Upper lobe of left lung (tissue), 6 donors: ENCODE measurements at regions not wholly inside any gene's neighbourhood (a gene's known extent, or its start where the extent isn't known, plus 50 kb on each side); places are given as distances from the start of the nearest gene placed in this dataset.

Source experiments
- ATAC-seq, 2 donors: fragments of 200-7000 bp; cut with Tn5 transposase; one replicate each; pipeline ENCODE4 v1.9.1; 2022; ENCODE audit warnings: mild to moderate bottlenecking in 2 of 2, moderate library complexity in 2 of 2; ENCODE audit not compliant: low FRiP score in 2 of 2
- DNase-seq, 2 donors: peaks; one replicate each; pipeline ENCODE4 v3.0.0-alpha.2; 2019 to 2020
- H3K27ac ChIP-seq, 4 donors: fragments of 200-600 bp; sonication (generic); one replicate each; pipeline ENCODE4 v1.5.1; 2016 to 2019
- H3K27me3 ChIP-seq, 4 donors: fragments of 200-600 bp; sonication (generic); one replicate each; pipeline ENCODE4 v1.5.1; 2017 to 2019
- H3K36me3 ChIP-seq, 4 donors: fragments of 200-600 bp; sonication (generic); one replicate each; pipeline ENCODE4 v1.5.1; 2016 to 2019
- H3K4me1 ChIP-seq, 4 donors: fragments of 200-600 bp; sonication (generic); one replicate each; pipeline ENCODE4 v1.5.1; 2018 to 2019
- H3K4me3 ChIP-seq, 4 donors: fragments of 200-600 bp; sonication (generic); one replicate each; pipeline ENCODE4 v1.5.1; 2017 to 2019; ENCODE audit warnings: mild to moderate bottlenecking in 2 of 4, moderate library complexity in 1 of 4
- H3K9me3 ChIP-seq, 4 donors: fragments of 200-600 bp; sonication (generic); one replicate each; pipeline ENCODE4 v1.5.1; 2018 to 2019
- EP300 ChIP-seq, 4 donors: sonication (generic); formaldehyde crosslinking; IDR thresholded peaks; one replicate each; pipeline ENCODE4 v1.5.1; 2017; ENCODE audit warnings: antibody characterized with exemption in 4 of 4, control low read depth in 2 of 4
- POLR2A ChIP-seq, 4 donors: fragments of 450-650 bp; IDR thresholded peaks; one replicate each; pipeline ENCODE4 v1.5.1; 2016 to 2017; ENCODE audit warnings: antibody characterized with exemption in 4 of 4, mild to moderate bottlenecking in 2 of 4
- POLR2AphosphoS5 ChIP-seq, 2 donors: sonication (generic); formaldehyde crosslinking; IDR thresholded peaks; one replicate each; pipeline ENCODE4 v1.5.1; 2017; ENCODE audit warnings: antibody characterized with exemption in 2 of 2
- WGBS, 2 donors: methylation state at CpG; one replicate each; pipeline ENCODE4 v1.1.5; 2017 to 2018; 5-methylcytosine and 5-hydroxymethylcytosine counted together
- TF ChIP-seq, protein P1 (sequence below), 6 experiments: fragments of 450-650 bp in 4 of 6; fragments of 200-600 bp in 2 of 6; sonication (generic) in 2 of 6; IDR thresholded peaks; one replicate each; pipeline ENCODE4 v1.5.1; 2016 to 2019; ENCODE audit warnings: antibody characterized with exemption in 6 of 6
- donor health status: DM: no; HTN: no; CAD: no; lungs with moderate emphysema.
- donor health status: DM: no; HTN: yes; CAD: no; lungs with severe emphysema.

DNA sequence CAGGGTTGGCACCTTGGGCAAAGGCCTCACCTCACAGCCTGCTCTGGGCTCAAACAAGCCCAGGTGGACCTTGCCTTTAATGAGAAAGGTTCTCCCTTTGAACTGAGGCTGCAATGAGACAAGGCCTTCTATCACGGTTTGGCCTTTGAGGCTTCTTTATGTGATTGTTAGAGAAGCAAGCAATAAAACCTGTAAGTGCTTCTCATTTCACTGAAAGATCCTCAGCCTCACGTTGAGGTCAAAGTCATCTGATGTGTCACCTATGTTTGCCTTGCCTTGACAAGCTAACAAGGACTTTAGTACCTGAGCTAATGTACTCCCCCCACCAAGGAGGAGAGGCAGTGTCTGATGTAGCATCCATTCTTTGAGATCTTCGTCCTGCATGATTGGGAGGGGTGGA lies 155.9 kb upstream of the RBM19 start:
- WGBS, 2 donors: 70 to 83% methylated on average over 3 of the region's 3 CpGs
- no peak overlapping the region for H3K27ac ChIP-seq
- no peak for ATAC-seq
- no peak for DNase-seq
- H3K4me3 ChIP-seq: no peak overlapping the region
- no peaks in the 10 kb centered on the region for H3K27me3 ChIP-seq
- TF ChIP-seq, protein P1, sequence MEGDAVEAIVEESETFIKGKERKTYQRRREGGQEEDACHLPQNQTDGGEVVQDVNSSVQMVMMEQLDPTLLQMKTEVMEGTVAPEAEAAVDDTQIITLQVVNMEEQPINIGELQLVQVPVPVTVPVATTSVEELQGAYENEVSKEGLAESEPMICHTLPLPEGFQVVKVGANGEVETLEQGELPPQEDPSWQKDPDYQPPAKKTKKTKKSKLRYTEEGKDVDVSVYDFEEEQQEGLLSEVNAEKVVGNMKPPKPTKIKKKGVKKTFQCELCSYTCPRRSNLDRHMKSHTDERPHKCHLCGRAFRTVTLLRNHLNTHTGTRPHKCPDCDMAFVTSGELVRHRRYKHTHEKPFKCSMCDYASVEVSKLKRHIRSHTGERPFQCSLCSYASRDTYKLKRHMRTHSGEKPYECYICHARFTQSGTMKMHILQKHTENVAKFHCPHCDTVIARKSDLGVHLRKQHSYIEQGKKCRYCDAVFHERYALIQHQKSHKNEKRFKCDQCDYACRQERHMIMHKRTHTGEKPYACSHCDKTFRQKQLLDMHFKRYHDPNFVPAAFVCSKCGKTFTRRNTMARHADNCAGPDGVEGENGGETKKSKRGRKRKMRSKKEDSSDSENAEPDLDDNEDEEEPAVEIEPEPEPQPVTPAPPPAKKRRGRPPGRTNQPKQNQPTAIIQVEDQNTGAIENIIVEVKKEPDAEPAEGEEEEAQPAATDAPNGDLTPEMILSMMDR (IDR thresholded peaks at IDR 0.05): no peak
- no peak for TF ChIP-seq POLR2AphosphoS5 (IDR thresholded peaks at IDR 0.05)
- TF ChIP-seq EP300 (IDR thresholded peaks at IDR 0.05): no peak
- no peak for TF ChIP-seq POLR2A (IDR thresholded peaks at IDR 0.05)
- H3K4me1 ChIP-seq: no peaks in the 10 kb centered on the region
- no peaks in the 10 kb centered on the region for H3K36me3 ChIP-seq
- no peaks in the 10 kb centered on the region for H3K9me3 ChIP-seq

- 76 to 80% methylated on average over 2 of the region's 2 CpGs for WGBS, 2 donors
- H3K36me3 ChIP-seq: no peaks in the 10 kb centered on the region
- DNase-seq (no peak), ATAC-seq (no peak)
- no peak for TF ChIP-seq POLR2AphosphoS5 (IDR thresholded peaks at IDR 0.05)
- TF ChIP-seq POLR2A (IDR thresholded peaks at IDR 0.05): no peak
- TF ChIP-seq, protein P1 (IDR thresholded peaks at IDR 0.05): no peak
- TF ChIP-seq EP300 (IDR thresholded peaks at IDR 0.05): no peak
- H3K4me1 ChIP-seq: no peaks in the 10 kb centered on the region
- H3K27me3 ChIP-seq: no peaks in the 10 kb centered on the region
- peaks cover 0 to 13% (median 7%) of the 10 kb centered on the region in 4 donors for H3K9me3 ChIP-seq
- H3K27ac ChIP-seq: no peak overlapping the region
- no peak overlapping the region for H3K4me3 ChIP-seq
Observed at GRCh38 chr12:114119316-114119715, 153.2 kb upstream of the RBM19 start.

- Histone ChIP-seq H3K27ac (no peak overlapping the region), H3K27me3 (no peaks in the 10 kb centered on the region), H3K36me3 (no peaks in the 10 kb centered on the region), H3K4me1 (no peaks in the 10 kb centered on the region), H3K9me3 (no peaks in the 10 kb centered on the region), H3K4me3 (no peak overlapping the region)
- TF ChIP-seq, protein P1 (IDR thresholded peaks at IDR 0.05): no peak
- no peak for TF ChIP-seq POLR2A (IDR thresholded peaks at IDR 0.05)
- TF ChIP-seq EP300 (IDR thresholded peaks at IDR 0.05): no peak
- no peak for TF ChIP-seq POLR2AphosphoS5 (IDR thresholded peaks at IDR 0.05)
- no peak for DNase-seq
- ATAC-seq: no peak
- WGBS, 2 donors: 87 to 100% methylated on average over 1 of the region's 1 CpG
Observed at GRCh38 chr12:114096461-114096860, 130.3 kb upstream of the RBM19 start.

GRCh38 chr12:114093520-114093919 lies 127.4 kb upstream of the RBM19 start:
- WGBS, 2 donors: 66 to 73% methylated on average over 3 of the region's 3 CpGs
- Histone ChIP-seq H3K9me3 (no peaks in the 10 kb centered on the region), H3K27me3 (no peaks in the 10 kb centered on the region), H3K4me1 (no peaks in the 10 kb centered on the region), H3K27ac (no peak overlapping the region), H3K36me3 (no peaks in the 10 kb centered on the region), H3K4me3 (no peak overlapping the region)
- ATAC-seq (no peak), DNase-seq (no peak)
- no peak for TF ChIP-seq POLR2AphosphoS5 (IDR thresholded peaks at IDR 0.05)
- TF ChIP-seq POLR2A (IDR thresholded peaks at IDR 0.05): no peak
- TF ChIP-seq, protein P1 (IDR thresholded peaks at IDR 0.05): no peak
- no peak for TF ChIP-seq EP300 (IDR thresholded peaks at IDR 0.05)

DNA sequence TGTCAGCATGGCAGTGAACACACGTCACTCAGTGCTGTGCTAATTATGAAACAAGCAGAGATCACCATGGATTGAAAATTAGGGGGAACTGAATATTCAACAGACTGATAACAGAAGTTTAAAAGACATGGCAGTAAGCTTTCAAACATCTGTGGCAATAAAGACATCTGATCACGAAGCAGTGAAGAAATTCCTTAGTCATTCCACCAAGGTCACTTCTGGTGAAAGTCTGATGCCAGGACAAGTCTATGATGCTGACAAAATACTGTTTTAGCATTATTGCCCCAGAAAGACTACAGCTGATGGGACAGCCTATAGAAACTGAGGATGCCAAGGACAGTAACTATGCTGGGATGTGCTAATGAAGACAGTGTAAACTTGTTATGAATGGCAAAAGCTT lies 126.9 kb upstream of the RBM19 start:
- Histone ChIP-seq H3K27ac (no peak overlapping the region), H3K4me3 (no peak overlapping the region), H3K9me3 (no peaks in the 10 kb centered on the region), H3K4me1 (no peaks in the 10 kb centered on the region), H3K36me3 (no peaks in the 10 kb centered on the region), H3K27me3 (no peaks in the 10 kb centered on the region)
- ATAC-seq (no peak), DNase-seq (no peak)
- whole genome bisulfite sequencing, 2 donors: 73 to 76% methylated on average over 2 of the region's 2 CpGs
- TF ChIP-seq POLR2AphosphoS5 (IDR thresholded peaks at IDR 0.05): no peak
- TF ChIP-seq POLR2A (IDR thresholded peaks at IDR 0.05): no peak
- no peak for TF ChIP-seq EP300 (IDR thresholded peaks at IDR 0.05)
- TF ChIP-seq, protein P1 (IDR thresholded peaks at IDR 0.05): no peak
